HCT116 (cell line): ENCODE measurements at regions not wholly inside any gene's neighbourhood (a gene's known extent, or its start where the extent isn't known, plus 50 kb on each side); places are given as distances from the start of the nearest gene placed in this dataset.

Experiments
- ATAC-seq: fragments of 200-7000 bp; cut with Tn5 transposase; 2 replicates; pipeline ENCODE4 v1.9.1; 2020; ENCODE audit warnings: mild to moderate bottlenecking, moderate library complexity
- BruUV-seq: library from RNA; stranded (reverse); fragments of 400-500 nt; replicated peaks from 2 replicates; lab custom pipeline; 2021; lab: Mats Ljungman, UMichigan
- CTCF ChIA-PET: fragments of 300-600 bp; sonication (Branson Sonifier 250); formaldehyde crosslinking; loops from one replicate; lab custom pipeline; 2021; ENCODE audit warnings: antibody characterized with exemption; lab: Charles Lee
- POLR2A ChIA-PET: fragments of 300-600, 350-600 bp; sonication (Branson Sonifier 250); formaldehyde crosslinking; loops from one replicate; lab custom pipeline; 2021; ENCODE audit warnings: antibody characterized with exemption; lab: Charles Lee
- RAD21 ChIA-PET, 2 experiments: fragments of 300-600 bp; sonication (Branson Sonifier 250); formaldehyde crosslinking; loops; one replicate each; lab custom pipeline; 2023; ENCODE audit warnings: low total read pairs in 2 of 2; ENCODE audit not compliant: uncharacterized antibody in 2 of 2, unreplicated experiment in 2 of 2, low non-redundant PET in 1 of 2; lab: Charles Lee
- DNase-seq: peaks from one replicate; pipeline ENCODE4 v3.0.0-alpha.2; 2010; ENCODE audit warnings: low read depth, low spot score
- H2AFZ ChIP-seq: fragments of 200-600 bp; shearing (Covaris generic), sonication (generic); 2 replicates; pipeline ENCODE4 v1.6.1; 2017; ENCODE audit warnings: low read depth, mixed run types, mixed read lengths, antibody characterized with exemption, low read length; ENCODE audit not compliant: poor library complexity, severe bottlenecking
- H3K27ac ChIP-seq: 2 replicates; pipeline ENCODE4 v1.5.1; 2012; ENCODE audit warnings: low read depth, low read length
- H3K27me3 ChIP-seq: fragments of 200-600 bp; sonication (generic); 2 replicates; pipeline ENCODE4 v1.6.1; 2016; ENCODE audit warnings: mixed run types, low read length, mixed read lengths; ENCODE audit not compliant: insufficient read depth
- H3K36me3 ChIP-seq, 2 experiments: fragments of 200-500 bp in 1 of 2; fragments of 200-600 bp in 1 of 2; sonication (Bioruptor generic) in 1 of 2; sonication (generic) in 1 of 2; 2 replicates each; pipeline versions ENCODE4 v1.5.1 to v1.6.1; 2014 to 2016; ENCODE audit warnings: low read length in 2 of 2, inconsistent platforms in 1 of 2, mixed read lengths in 1 of 2, mixed run types in 1 of 2; ENCODE audit not compliant: insufficient read depth in 2 of 2, control insufficient read depth in 1 of 2
- H3K4me1 ChIP-seq, 2 experiments: fragments of 200-600 bp in 1 of 2; sonication (generic) in 1 of 2; 2 replicates each; pipeline versions ENCODE4 v1.5.1 to v1.6.1; 2012 to 2017; ENCODE audit warnings: low read length in 2 of 2, inconsistent platforms in 1 of 2, mild to moderate bottlenecking in 1 of 2, mixed read lengths in 1 of 2, mixed run types in 1 of 2, moderate library complexity in 1 of 2; ENCODE audit not compliant: insufficient read depth in 2 of 2, control insufficient read depth in 1 of 2
- H3K4me2 ChIP-seq: fragments of 200-600 bp; sonication (generic); 2 replicates; pipeline ENCODE4 v1.6.1; 2017; ENCODE audit warnings: mixed run types, low read length, mixed read lengths
- H3K4me3 ChIP-seq, 2 experiments: fragments of 200-600 bp in 1 of 2; sonication (generic) in 1 of 2; replicated peaks in 1 of 2; 2 replicates each; pipeline ENCODE4 v1.5.1; 2011 to 2016; ENCODE audit warnings: low read length in 2 of 2, control low read depth in 1 of 2, low read depth in 1 of 2, mild to moderate bottlenecking in 1 of 2, mixed read lengths in 1 of 2, mixed run types in 1 of 2
- H3K79me2 ChIP-seq: fragments of 200-600 bp; sonication (generic); 2 replicates; pipeline ENCODE4 v1.6.1; 2017; ENCODE audit warnings: mild to moderate bottlenecking, mixed run types, low read length, moderate library complexity, mixed read lengths; ENCODE audit not compliant: insufficient read depth
- H3K9ac ChIP-seq: fragments of 200-600 bp; sonication (generic); 2 replicates; pipeline ENCODE4 v1.6.1; 2016; ENCODE audit warnings: low read length, mixed read lengths
- H3K9me2 ChIP-seq: fragments of 200-600 bp; sonication (generic), shearing (Covaris generic); 2 replicates; pipeline ENCODE4 v1.6.1; 2017; ENCODE audit warnings: mixed run types, mild to moderate bottlenecking, moderate library complexity; ENCODE audit not compliant: insufficient read depth
- H3K9me3 ChIP-seq, 2 experiments: fragments of 200-500 bp in 1 of 2; fragments of 200-600 bp in 1 of 2; sonication (Bioruptor generic) in 1 of 2; sonication (generic) in 1 of 2; 2 replicates each; pipeline ENCODE4 v1.6.1; 2014 to 2017; ENCODE audit warnings: low read length in 2 of 2, mixed read lengths in 2 of 2, inconsistent platforms in 1 of 2, low read depth in 1 of 2, mild to moderate bottlenecking in 1 of 2, mixed run types in 1 of 2, moderate library complexity in 1 of 2; ENCODE audit not compliant: control insufficient read depth in 1 of 2, insufficient read depth in 1 of 2
- H4K20me1 ChIP-seq: fragments of 200-600 bp; sonication (generic), shearing (Covaris generic); 2 replicates; pipeline ENCODE4 v1.6.1; 2017; ENCODE audit warnings: mixed run types, mild to moderate bottlenecking, moderate library complexity; ENCODE audit not compliant: insufficient read depth
- CBX3 ChIP-seq: IDR thresholded peaks from 2 replicates; pipeline ENCODE4 v1.6.1; 2012; ENCODE audit warnings: low read depth
- CEBPB ChIP-seq: IDR thresholded peaks from 2 replicates; pipeline ENCODE4 v1.6.1; 2012; ENCODE audit warnings: low read depth
- ZNF274 ChIP-seq: fragments of 200-500 bp; sonication (Bioruptor generic); IDR thresholded peaks from 2 replicates; pipeline ENCODE4 v1.6.1; 2014; ENCODE audit warnings: mild to moderate bottlenecking, low read depth, low read length, inconsistent platforms
- intact Hi-C: fragments of 100-400 bp; cut with micrococcal nuclease; formaldehyde crosslinking; loops from 2 replicates; pipeline ENCODE4 v1.10.0; 2022
- TF ChIP-seq, protein P1 (sequence below), 3 experiments: fragments of 200-600 bp in 1 of 3; sonication (generic) in 1 of 3; IDR thresholded peaks in 2 of 3; conservative IDR thresholded peaks in 1 of 3; 2 replicates each; pipeline ENCODE4 v1.5.1; 2012 to 2017; ENCODE audit warnings: low read depth in 2 of 3, low read length in 2 of 3, antibody characterized with exemption in 1 of 3, borderline replicate concordance in 1 of 3, control low read depth in 1 of 3, mild to moderate bottlenecking in 1 of 3, mixed read lengths in 1 of 3, mixed run types in 1 of 3, moderate library complexity in 1 of 3; ENCODE audit not compliant: insufficient read depth in 1 of 3

DNA sequence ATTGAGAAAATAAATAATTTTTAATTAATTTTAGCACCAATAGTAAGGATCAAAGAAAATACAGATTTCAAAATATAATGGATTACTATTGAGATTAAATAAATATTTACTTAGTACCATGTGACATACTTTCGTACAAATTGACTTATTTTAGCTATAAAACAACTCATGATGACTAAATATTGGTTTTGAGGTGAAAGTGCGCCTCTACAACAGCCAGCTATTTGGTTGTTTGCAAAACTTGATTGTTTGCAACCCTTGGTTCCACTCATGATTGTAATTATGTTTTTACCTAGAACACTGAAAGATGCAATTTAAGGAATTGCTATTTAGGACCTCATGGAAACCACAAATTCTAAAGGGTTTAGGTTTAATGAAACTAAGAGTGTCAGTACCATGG, 51.9 kb upstream of the PPM1H start:
- Histone ChIP-seq H4K20me1 (no peaks in the 10 kb centered on the region), H3K4me2 (no peak overlapping the region), H3K36me3 (no peaks in the 10 kb centered on the region), H3K27me3 (no peaks in the 10 kb centered on the region), H3K4me1 (no peaks in the 10 kb centered on the region), H2AFZ (no peak overlapping the region), H3K4me3 (no peak overlapping the region), H3K27ac (no peak overlapping the region), H3K9me2 (0 out of 2 replicates have a peak, but pooled peaks cover 4% of the 10 kb centered on the region), H3K9ac (no peak overlapping the region), H3K9me3 (no peaks in the 10 kb centered on the region), H3K79me2 (no peaks in the 10 kb centered on the region)
- no TSS peak for BruUV-seq
- intact Hi-C loops = no loop called here
- RAD21 ChIA-PET = no interaction called here
- TF ChIP-seq, protein P1, sequence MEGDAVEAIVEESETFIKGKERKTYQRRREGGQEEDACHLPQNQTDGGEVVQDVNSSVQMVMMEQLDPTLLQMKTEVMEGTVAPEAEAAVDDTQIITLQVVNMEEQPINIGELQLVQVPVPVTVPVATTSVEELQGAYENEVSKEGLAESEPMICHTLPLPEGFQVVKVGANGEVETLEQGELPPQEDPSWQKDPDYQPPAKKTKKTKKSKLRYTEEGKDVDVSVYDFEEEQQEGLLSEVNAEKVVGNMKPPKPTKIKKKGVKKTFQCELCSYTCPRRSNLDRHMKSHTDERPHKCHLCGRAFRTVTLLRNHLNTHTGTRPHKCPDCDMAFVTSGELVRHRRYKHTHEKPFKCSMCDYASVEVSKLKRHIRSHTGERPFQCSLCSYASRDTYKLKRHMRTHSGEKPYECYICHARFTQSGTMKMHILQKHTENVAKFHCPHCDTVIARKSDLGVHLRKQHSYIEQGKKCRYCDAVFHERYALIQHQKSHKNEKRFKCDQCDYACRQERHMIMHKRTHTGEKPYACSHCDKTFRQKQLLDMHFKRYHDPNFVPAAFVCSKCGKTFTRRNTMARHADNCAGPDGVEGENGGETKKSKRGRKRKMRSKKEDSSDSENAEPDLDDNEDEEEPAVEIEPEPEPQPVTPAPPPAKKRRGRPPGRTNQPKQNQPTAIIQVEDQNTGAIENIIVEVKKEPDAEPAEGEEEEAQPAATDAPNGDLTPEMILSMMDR (IDR thresholded peaks at IDR 0.05 in 2 of 3, conservative IDR thresholded peaks at IDR 0.05 in 1 of 3; ENCODE audit: borderline replicate concordance in 1 of 3, insufficient read depth in 1 of 3, low read depth in 2 of 3, low read length in 2 of 3) = no peak
- no peak for TF ChIP-seq ZNF274
- no peak for TF ChIP-seq CEBPB
- TF ChIP-seq CBX3 = no peak
- POLR2A ChIA-PET = no interaction called here
- DNase-seq (no peak), ATAC-seq (no peak)
- CTCF ChIA-PET = no interaction called here
